Spleen (tissue), 11 donors: ENCODE measurements at regions not wholly inside any gene's neighbourhood (a gene's known extent, or its start where the extent isn't known, plus 50 kb on each side); places are given as distances from the start of the nearest gene placed in this dataset.

Experiments
- DNase-seq: peaks from one replicate; pipeline ENCODE4 v3.0.0-alpha.2; 2020
- H3K27ac ChIP-seq, 8 donors: fragments of 200-600 bp; sonication (generic) in 7 of 8; 1 replicate in 4 of 8; 2 replicates in 4 of 8; pipeline versions ENCODE4 v1.5.0 to v1.8.0; 2016 to 2021; ENCODE audit warnings: inconsistent platforms in 4 of 8, mild to moderate bottlenecking in 4 of 8, moderate library complexity in 1 of 8
- H3K27me3 ChIP-seq, 7 donors: fragments of 200-600 bp; sonication (generic) in 6 of 7; replicated peaks in 1 of 7; 1 replicate in 4 of 7; 2 replicates in 3 of 7; pipeline versions ENCODE4 v1.5.0 to v1.8.0; 2016 to 2021; ENCODE audit warnings: inconsistent platforms in 3 of 7, mild to moderate bottlenecking in 1 of 7
- H3K36me3 ChIP-seq, 6 donors: fragments of 200-600 bp; sonication (generic) in 5 of 6; 1 replicate in 4 of 6; 2 replicates in 2 of 6; pipeline versions ENCODE4 v1.5.0 to v1.8.0; 2016 to 2021; ENCODE audit warnings: inconsistent platforms in 2 of 6
- H3K4me1 ChIP-seq, 6 donors: fragments of 200-600 bp; sonication (generic) in 5 of 6; 1 replicate in 3 of 6; 2 replicates in 3 of 6; pipeline versions ENCODE4 v1.5.0 to v1.8.0; 2016 to 2021; ENCODE audit warnings: inconsistent platforms in 3 of 6
- H3K4me3 ChIP-seq, 8 donors: fragments of 200-600 bp; sonication (generic) in 7 of 8; 1 replicate in 4 of 8; 2 replicates in 4 of 8; pipeline versions ENCODE4 v1.5.0 to v1.8.0; 2016 to 2021; ENCODE audit warnings: inconsistent platforms in 4 of 8, mild to moderate bottlenecking in 4 of 8, moderate library complexity in 2 of 8
- H3K9me3 ChIP-seq, 8 donors: fragments of 200-600 bp; sonication (generic) in 7 of 8; 1 replicate in 4 of 8; 2 replicates in 4 of 8; pipeline versions ENCODE4 v1.5.0 to v1.8.0; 2016 to 2021; ENCODE audit warnings: inconsistent platforms in 4 of 8
- CTCF ChIP-seq, 11 experiments: fragments of 200-600 bp in 7 of 11; fragments of 450-650 bp in 4 of 11; sonication (generic) in 4 of 11; IDR thresholded peaks in 8 of 11; conservative IDR thresholded peaks in 3 of 11; 1 replicate in 7 of 11; 2 replicates in 4 of 11; pipeline versions ENCODE4 v1.4.0 to v1.8.0; 2016 to 2021; ENCODE audit warnings: antibody characterized with exemption in 11 of 11, inconsistent platforms in 4 of 11, mild to moderate bottlenecking in 1 of 11
- POLR2A ChIP-seq, 3 donors: fragments of 450-650 bp; IDR thresholded peaks; one replicate each; pipeline ENCODE4 v1.5.1; 2017; ENCODE audit warnings: antibody characterized with exemption in 3 of 3, mild to moderate bottlenecking in 1 of 3
- POLR2AphosphoS5 ChIP-seq, 3 donors: sonication (generic); formaldehyde crosslinking; IDR thresholded peaks; one replicate each; pipeline ENCODE4 v1.5.1; 2017; ENCODE audit warnings: antibody characterized with exemption in 3 of 3
- WGBS, 5 donors: extraction: QIAGEN DNeasy Blood & Tissue Kit in 3 of 5; methylation state at CpG; one replicate each; pipeline versions ENCODE4 v1.1.5 to v1.1.7; 2013 to 2018; 5-methylcytosine and 5-hydroxymethylcytosine counted together
- intact Hi-C: fragments of 100-400 bp; cut with DNase I; formaldehyde crosslinking; loops from one replicate; pipeline ENCODE4 v1.15.0; 2023; ENCODE audit warnings: low total_unique reads
- donor health status: healthy with polysubstance abuse.
- donor health status: DM: no; HTN: no; CAD: no; lungs with moderate emphysema.
- donor health status: DM: no; HTN: no; CAD: no.
- donor health status: Bipolar disorder and iron deficiency.
- donor health status: healthy.
- donor health status: DM: no; HTN: no; CAD: no.
- donor health status: DM: yes; HTN: yes; CAD: no.

- Histone ChIP-seq H3K27ac (no peak overlapping the region), H3K4me3 (no peak overlapping the region), H3K27me3 (no peaks in the 10 kb centered on the region), H3K36me3 (no peaks in the 10 kb centered on the region), H3K4me1 (no peaks in the 10 kb centered on the region), H3K9me3 (peaks cover 0 to 10% (median 0%) of the 10 kb centered on the region in 8 donors)
- DNase-seq: no peak
- no peak for TF ChIP-seq POLR2AphosphoS5 (IDR thresholded peaks at IDR 0.05)
- intact Hi-C loops: no loop called here
These were observed 1489.8 kb downstream of the STIM2 start for GRCh38 chr4:28350485-28350884.

GRCh38 chr4:28351102-28351501, 1490.5 kb downstream of the STIM2 start:
- H3K4me1 ChIP-seq: no peaks in the 10 kb centered on the region
- no peaks in the 10 kb centered on the region for H3K36me3 ChIP-seq
- DNase-seq: no peak
- no peak overlapping the region for H3K4me3 ChIP-seq
- H3K9me3 ChIP-seq: peaks cover 0 to 10% (median 0%) of the 10 kb centered on the region in 8 donors
- TF ChIP-seq CTCF (IDR thresholded peaks at IDR 0.05 in 8 of 11, conservative IDR thresholded peaks at IDR 0.05 in 3 of 11) (no peak), POLR2AphosphoS5 (IDR thresholded peaks at IDR 0.05) (no peak), POLR2A (IDR thresholded peaks at IDR 0.05) (no peak)
- H3K27ac ChIP-seq: no peak overlapping the region
- H3K27me3 ChIP-seq: no peaks in the 10 kb centered on the region
- intact Hi-C loops: no loop called here
- whole genome bisulfite sequencing, 5 donors: 0 to 6% (median 0%) methylated on average over 1 of the region's 1 CpG

- intact Hi-C loops: no loop called here
- Histone ChIP-seq H3K9me3 (peaks cover 0 to 10% (median 0%) of the 10 kb centered on the region in 8 donors), H3K4me3 (no peak overlapping the region), H3K27ac (no peak overlapping the region), H3K27me3 (no peaks in the 10 kb centered on the region), H3K4me1 (no peaks in the 10 kb centered on the region), H3K36me3 (no peaks in the 10 kb centered on the region)
- no peak for DNase-seq
- WGBS, 5 donors: 81 to 87% (median 85%) methylated on average over 4 of the region's 4 CpGs
- TF ChIP-seq POLR2AphosphoS5 (IDR thresholded peaks at IDR 0.05) (no peak), CTCF (IDR thresholded peaks at IDR 0.05 in 8 of 11, conservative IDR thresholded peaks at IDR 0.05 in 3 of 11) (no peak), POLR2A (IDR thresholded peaks at IDR 0.05) (no peak)
These were observed 1491.2 kb downstream of the STIM2 start for GRCh38 chr4:28351826-28352225.

GRCh38 chr4:28354880-28355656, 1494.4 kb downstream of the STIM2 start:
- no peak for DNase-seq

More at GRCh38 chr4:28354880-28355656, 1494.4 kb downstream of the STIM2 start:
- Histone ChIP-seq H3K27ac (no peak overlapping the region), H3K4me3 (no peak overlapping the region), H3K27me3 (no peaks in the 10 kb centered on the region), H3K36me3 (no peaks in the 10 kb centered on the region), H3K4me1 (no peaks in the 10 kb centered on the region), H3K9me3 (peaks cover 0 to 10% (median 0%) of the 10 kb centered on the region in 8 donors)
- TF ChIP-seq CTCF (IDR thresholded peaks at IDR 0.05 in 8 of 11, conservative IDR thresholded peaks at IDR 0.05 in 3 of 11) (no peak), POLR2A (IDR thresholded peaks at IDR 0.05) (no peak), POLR2AphosphoS5 (IDR thresholded peaks at IDR 0.05) (no peak)
- WGBS, 5 donors: 30 to 55% (median 45%) methylated on average over 1 of the region's 1 CpG
- intact Hi-C loops: no loop called here
